COR-L47 (cell line): ENCODE measurements at regions not wholly inside any gene's neighbourhood (a gene's known extent, or its start where the extent isn't known, plus 50 kb on each side); places are given as distances from the start of the nearest gene placed in this dataset.
"Not testable (repeated sequence)": the region's sequence is repeated elsewhere in the genome, so short reads cannot be mapped to it uniquely, and the experiment has no call there.

Source experiments
- DNase-seq: peaks from one replicate; lab custom pipeline; 2025; lab: John Stamatoyannopoulos, UW

GRCh38 chr16:27600381-27600780, 50.4 kb downstream of the KATNIP start:
- no peak for DNase-seq

GRCh38 chr16:27602103-27602502, 52.2 kb downstream of the KATNIP start:
- no peak for DNase-seq

GRCh38 chr16:27605500-27606106, 55.7 kb downstream of the KATNIP start:
- peak; percentile 49 for DNase-seq

GRCh38 chr16:27611340-27611739, 61.4 kb downstream of the KATNIP start:
- no peak for DNase-seq

GRCh38 chr16:27613238-27613791, 63.4 kb downstream of the KATNIP start:
- DNase-seq, result no peak

GRCh38 chr16:27617665-27618064, 67.7 kb downstream of the KATNIP start:
- DNase-seq, result no peak

- no peak for DNase-seq
Observed at GRCh38 chr16:27618165-27618564, 68.2 kb downstream of the KATNIP start.

GRCh38 chr16:27618606-27619327, 68.8 kb downstream of the KATNIP start:
- DNase-seq, result no peak

- DNase-seq, result no peak
Observed at GRCh38 chr16:27620541-27620940, 70.6 kb downstream of the KATNIP start.

- no peak for DNase-seq
Observed at GRCh38 chr16:27624154-27625049, 74.5 kb downstream of the KATNIP start.

GRCh38 chr16:27625050-27625697, 75.2 kb downstream of the KATNIP start:
- no peak for DNase-seq

GRCh38 chr16:27627136-27627535, 77.2 kb downstream of the KATNIP start:
- DNase-seq, result no peak

- DNase-seq, result peak; percentile 56
Observed at GRCh38 chr16:27628241-27628942, 78.4 kb downstream of the KATNIP start.

- not testable (repeated sequence) for DNase-seq
Observed at GRCh38 chr16:27628943-27629462, 79.1 kb downstream of the KATNIP start.

- DNase-seq, result no peak
Observed at GRCh38 chr16:27632216-27632615, 82.3 kb downstream of the KATNIP start.

GRCh38 chr16:27633221-27633620, 83.3 kb downstream of the KATNIP start:
- DNase-seq, result no peak

- DNase-seq, result no peak
Observed at GRCh38 chr16:27633721-27634120, 83.8 kb downstream of the KATNIP start.

GRCh38 chr16:27634779-27635178, 84.8 kb downstream of the KATNIP start:
- no peak for DNase-seq

- DNase-seq, result no peak
Observed at GRCh38 chr16:27636453-27637240, 86.7 kb downstream of the KATNIP start.
